ENCODE measurements at regions not wholly inside any gene's neighbourhood (a gene's known extent, or its start where the extent isn't known, plus 50 kb on each side); places are given as distances from the start of the nearest gene placed in this dataset.

GRCh38 chr3:66851894-66852613, 146.1 kb upstream of the KBTBD8 start:
- Histone ChIP-seq H3K4me2 (ENCODE audit: low read length) (no peak overlapping the region), H3K4me3 (ENCODE audit: low read length) (no peak overlapping the region), H4K20me1 (ENCODE audit: low read length) (no peaks in the 10 kb centered on the region), H3K27me3 (ENCODE audit: low read length) (no peaks in the 10 kb centered on the region; the same call in 1 of the 2 replicates), H3K79me2 (ENCODE audit: low read length) (no peaks in the 10 kb centered on the region), H3K27ac (ENCODE audit: low read length) (no peak overlapping the region), H3K9me2 (replicated peaks; ENCODE audit: low read length) (no peaks in the 10 kb centered on the region), H2AFZ (ENCODE audit: low read length) (no peak overlapping the region), H3K36me3 (ENCODE audit: low read depth, low read length) (no peaks in the 10 kb centered on the region), H3K9ac (ENCODE audit: low read length) (no peak overlapping the region), H3K9me3 (ENCODE audit: low read length) (no peaks in the 10 kb centered on the region), H3K4me1 (ENCODE audit: insufficient read depth, low read length) (no peaks in the 10 kb centered on the region), H3F3A (ENCODE audit: low read length, unreplicated experiment) (no peaks in the 10 kb centered on the region)
- DNase-seq (no peak), ATAC-seq (no peak)
- no TSS peak for BruUV-seq (replicated peaks)
- intact Hi-C loops (cut with micrococcal nuclease) = no loop called here
- ChIA-PET POLR2A (ENCODE audit: unreplicated experiment) (no interaction called here), CTCF (no interaction called here)
- no peak for TF ChIP-seq EZH2phosphoT487 (IDR thresholded peaks at IDR 0.05; ENCODE audit: borderline replicate concordance, low read length)
- TF ChIP-seq EZH2 (IDR thresholded peaks at IDR 0.05; ENCODE audit: low read length, unreplicated experiment) = no peak

DNA sequence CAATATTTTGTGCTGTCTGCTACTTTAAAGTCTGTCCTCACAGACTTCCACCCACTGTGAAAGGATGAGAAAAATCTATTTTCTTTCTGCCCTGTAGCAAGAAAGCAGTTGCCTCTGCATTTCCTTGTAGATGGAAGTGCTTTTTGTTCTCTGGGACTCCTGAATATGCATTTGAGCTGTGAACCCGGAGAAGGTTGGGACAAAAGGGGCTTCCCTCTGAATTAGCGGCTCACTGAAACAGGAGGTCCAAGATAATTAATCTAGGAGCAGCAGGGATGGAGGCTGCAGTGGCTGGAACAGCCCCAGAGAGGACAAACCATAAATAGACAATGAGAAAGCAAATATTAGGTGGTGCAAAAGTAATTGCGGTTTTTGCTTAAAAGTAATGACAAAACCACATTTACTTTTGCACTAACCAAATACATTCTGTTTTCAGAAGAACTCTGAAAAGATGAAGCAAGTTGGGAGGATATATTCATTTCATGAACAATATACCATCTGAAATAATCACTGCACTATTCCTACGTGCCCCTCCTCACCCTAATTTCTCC, 143.4 kb upstream of the KBTBD8 start:
- H3K4me3 ChIP-seq (ENCODE audit: low read length) = no peak overlapping the region
- CTCF ChIA-PET = no interaction called here
- H3K27ac ChIP-seq (ENCODE audit: low read length) = no peak overlapping the region
- H2AFZ ChIP-seq (ENCODE audit: low read length) = no peak overlapping the region
- H3K4me2 ChIP-seq (ENCODE audit: low read length) = no peak overlapping the region
- intact Hi-C loops (cut with micrococcal nuclease) = no loop called here
- POLR2A ChIA-PET (ENCODE audit: unreplicated experiment) = no interaction called here
- H3K9me3 ChIP-seq (ENCODE audit: low read length) = no peaks in the 10 kb centered on the region
- TF ChIP-seq EZH2phosphoT487 (IDR thresholded peaks at IDR 0.05; ENCODE audit: borderline replicate concordance, low read length) (no peak), EZH2 (IDR thresholded peaks at IDR 0.05; ENCODE audit: low read length, unreplicated experiment) (no peak)
- TF ChIP-seq, protein P1, sequence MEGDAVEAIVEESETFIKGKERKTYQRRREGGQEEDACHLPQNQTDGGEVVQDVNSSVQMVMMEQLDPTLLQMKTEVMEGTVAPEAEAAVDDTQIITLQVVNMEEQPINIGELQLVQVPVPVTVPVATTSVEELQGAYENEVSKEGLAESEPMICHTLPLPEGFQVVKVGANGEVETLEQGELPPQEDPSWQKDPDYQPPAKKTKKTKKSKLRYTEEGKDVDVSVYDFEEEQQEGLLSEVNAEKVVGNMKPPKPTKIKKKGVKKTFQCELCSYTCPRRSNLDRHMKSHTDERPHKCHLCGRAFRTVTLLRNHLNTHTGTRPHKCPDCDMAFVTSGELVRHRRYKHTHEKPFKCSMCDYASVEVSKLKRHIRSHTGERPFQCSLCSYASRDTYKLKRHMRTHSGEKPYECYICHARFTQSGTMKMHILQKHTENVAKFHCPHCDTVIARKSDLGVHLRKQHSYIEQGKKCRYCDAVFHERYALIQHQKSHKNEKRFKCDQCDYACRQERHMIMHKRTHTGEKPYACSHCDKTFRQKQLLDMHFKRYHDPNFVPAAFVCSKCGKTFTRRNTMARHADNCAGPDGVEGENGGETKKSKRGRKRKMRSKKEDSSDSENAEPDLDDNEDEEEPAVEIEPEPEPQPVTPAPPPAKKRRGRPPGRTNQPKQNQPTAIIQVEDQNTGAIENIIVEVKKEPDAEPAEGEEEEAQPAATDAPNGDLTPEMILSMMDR (conservative IDR thresholded peaks at IDR 0.05; ENCODE audit: low read depth, low read length) = no peak
- BruUV-seq (replicated peaks) = no TSS peak
- no peaks in the 10 kb centered on the region for H4K20me1 ChIP-seq (ENCODE audit: low read length)
- no peaks in the 10 kb centered on the region for H3K36me3 ChIP-seq (ENCODE audit: low read depth, low read length)
- no peak overlapping the region for H3K9ac ChIP-seq (ENCODE audit: low read length)
- DNase-seq = no peak
- H3F3A ChIP-seq (ENCODE audit: low read length, unreplicated experiment) = no peaks in the 10 kb centered on the region
- H3K9me2 ChIP-seq (replicated peaks; ENCODE audit: low read length) = no peaks in the 10 kb centered on the region
- no peaks in the 10 kb centered on the region; the same call in 1 of the 2 replicates for H3K27me3 ChIP-seq (ENCODE audit: low read length)
- no peak for ATAC-seq
- no peaks in the 10 kb centered on the region for H3K4me1 ChIP-seq (ENCODE audit: insufficient read depth, low read length)
- no peaks in the 10 kb centered on the region for H3K79me2 ChIP-seq (ENCODE audit: low read length)

DNA sequence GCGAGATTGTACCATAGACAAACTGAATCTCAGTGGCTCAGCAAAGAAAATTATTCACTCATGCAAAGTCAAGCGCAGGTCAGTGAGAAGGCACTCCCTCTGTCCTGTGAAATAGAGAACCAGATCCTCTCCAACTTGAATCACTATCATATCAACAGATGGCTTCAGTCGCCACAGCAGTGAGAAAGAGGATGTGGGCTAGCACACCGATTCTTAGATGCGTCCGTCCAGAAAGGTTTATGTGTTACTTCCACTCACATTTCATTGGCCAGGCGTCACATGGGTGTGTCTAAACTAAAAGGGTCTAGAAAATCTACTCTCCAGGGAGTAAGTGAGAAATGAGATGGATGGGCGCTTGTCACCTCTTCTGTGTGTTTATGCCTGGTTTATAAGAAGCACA, 141.6 kb upstream of the KBTBD8 start:
- no peaks in the 10 kb centered on the region for H3K4me1 ChIP-seq (ENCODE audit: insufficient read depth, low read length)
- no peaks in the 10 kb centered on the region for H3K36me3 ChIP-seq (ENCODE audit: low read depth, low read length)
- no peaks in the 10 kb centered on the region for H3K9me3 ChIP-seq (ENCODE audit: low read length)
- H2AFZ ChIP-seq (ENCODE audit: low read length) = no peak overlapping the region
- ChIA-PET CTCF (no interaction called here), POLR2A (ENCODE audit: unreplicated experiment) (no interaction called here)
- H3K27ac ChIP-seq (ENCODE audit: low read length) = no peak overlapping the region
- H3K79me2 ChIP-seq (ENCODE audit: low read length) = no peaks in the 10 kb centered on the region
- BruUV-seq (replicated peaks) = no TSS peak
- no peak overlapping the region for H3K4me2 ChIP-seq (ENCODE audit: low read length)
- H3K4me3 ChIP-seq (ENCODE audit: low read length) = no peak overlapping the region
- intact Hi-C loops (cut with micrococcal nuclease) = no loop called here
- no peaks in the 10 kb centered on the region for H3K9me2 ChIP-seq (replicated peaks; ENCODE audit: low read length)
- no peak for TF ChIP-seq EZH2phosphoT487 (IDR thresholded peaks at IDR 0.05; ENCODE audit: borderline replicate concordance, low read length)
- TF ChIP-seq EZH2 (IDR thresholded peaks at IDR 0.05; ENCODE audit: low read length, unreplicated experiment) = no peak
- TF ChIP-seq, protein P1 (conservative IDR thresholded peaks at IDR 0.05; ENCODE audit: low read depth, low read length) = no peak
- no peaks in the 10 kb centered on the region for H3F3A ChIP-seq (ENCODE audit: low read length, unreplicated experiment)
- H4K20me1 ChIP-seq (ENCODE audit: low read length) = no peaks in the 10 kb centered on the region
- DNase-seq (no peak), ATAC-seq (no peak)
- no peak overlapping the region for H3K9ac ChIP-seq (ENCODE audit: low read length)
- no peaks in the 10 kb centered on the region; the same call in 1 of the 2 replicates for H3K27me3 ChIP-seq (ENCODE audit: low read length)
